ENCODE measurements at regions not wholly inside any gene's neighbourhood (a gene's known extent, or its start where the extent isn't known, plus 50 kb on each side); places are given as distances from the start of the nearest gene placed in this dataset.

GRCh38 chr1:239872626-239873025 lies 219.1 kb upstream of the FMN2 start:
- H3K4me3 ChIP-seq, result no peak overlapping the region
- Mint-ChIP-seq H3K4me3 (no peak overlapping the region), H3K27me3 (ENCODE audit: insufficient read depth, low read depth) (peaks cover 2% of the 10 kb centered on the region), H3K36me3 (no peaks in the 10 kb centered on the region), H3K9me3 (no peaks in the 10 kb centered on the region), H3K4me1 (peaks cover 10% of the 10 kb centered on the region), H3K27ac (no peak overlapping the region)
- no peak for DNase-seq (ENCODE audit: low spot score)
- H3F3A ChIP-seq (ENCODE audit: low read depth), result no peaks in the 10 kb centered on the region
- H3K9me3 ChIP-seq (ENCODE audit: low read depth), result no peaks in the 10 kb centered on the region
- H4K20me1 ChIP-seq (ENCODE audit: low read depth), result no peaks in the 10 kb centered on the region
- H3K27ac ChIP-seq, result no peak overlapping the region
- no peaks in the 10 kb centered on the region for H3K79me2 ChIP-seq (ENCODE audit: low read depth)
- H3K4me2 ChIP-seq, result no peak overlapping the region
- H3K36me3 ChIP-seq, result no peaks in the 10 kb centered on the region
- no peaks in the 10 kb centered on the region for H3K27me3 ChIP-seq
- H3K4me1 ChIP-seq, result no peaks in the 10 kb centered on the region
- H2AFZ ChIP-seq (replicated peaks), result no peak overlapping the region
- H3K9ac ChIP-seq, result no peak overlapping the region
- TF ChIP-seq EZH2 (IDR thresholded peaks at IDR 0.05), result no peak
- no peak for TF ChIP-seq CTCF (IDR thresholded peaks at IDR 0.05)
- TF ChIP-seq EZH2phosphoT487 (IDR thresholded peaks at IDR 0.05), result no peak

- Histone ChIP-seq H3K9ac (no peak overlapping the region), H3K27me3 (no peaks in the 10 kb centered on the region), H3K79me2 (ENCODE audit: low read depth) (no peaks in the 10 kb centered on the region), H2AFZ (replicated peaks) (no peak overlapping the region), H3K9me3 (ENCODE audit: low read depth) (no peaks in the 10 kb centered on the region), H3K4me3 (no peak overlapping the region), H3K36me3 (no peaks in the 10 kb centered on the region), H3K4me2 (no peak overlapping the region), H4K20me1 (ENCODE audit: low read depth) (no peaks in the 10 kb centered on the region), H3F3A (ENCODE audit: low read depth) (no peaks in the 10 kb centered on the region), H3K4me1 (no peaks in the 10 kb centered on the region), H3K27ac (no peak overlapping the region)
- Mint-ChIP-seq H3K27me3 (ENCODE audit: insufficient read depth, low read depth) (peaks cover 2% of the 10 kb centered on the region), H3K9me3 (no peaks in the 10 kb centered on the region), H3K27ac (no peak overlapping the region), H3K4me3 (no peak overlapping the region), H3K36me3 (no peaks in the 10 kb centered on the region), H3K4me1 (no peaks in the 10 kb centered on the region)
- no peak for TF ChIP-seq EZH2 (IDR thresholded peaks at IDR 0.05)
- TF ChIP-seq EZH2phosphoT487 (IDR thresholded peaks at IDR 0.05), result no peak
- no peak for TF ChIP-seq CTCF (IDR thresholded peaks at IDR 0.05)
- no peak for DNase-seq (ENCODE audit: low spot score)
Measured at GRCh38 chr1:239874831-239875230, 216.9 kb upstream of the FMN2 start.

GRCh38 chr1:239879321-239880170 lies 212.1 kb upstream of the FMN2 start:
- DNase-seq (ENCODE audit: low spot score), result no peak
- Mint-ChIP-seq H3K9me3 (peaks cover 4% of the 10 kb centered on the region), H3K27ac (peak overlapping the region; percentile 7)

More at GRCh38 chr1:239879321-239880170, 212.1 kb upstream of the FMN2 start:
- no peaks in the 10 kb centered on the region for H3K9me3 ChIP-seq (ENCODE audit: low read depth)
- no peaks in the 10 kb centered on the region for H3K36me3 Mint-ChIP-seq
- no peaks in the 10 kb centered on the region for H3F3A ChIP-seq (ENCODE audit: low read depth)
- no peak overlapping the region for H3K4me3 ChIP-seq
- no peaks in the 10 kb centered on the region for H3K4me1 Mint-ChIP-seq
- no peaks in the 10 kb centered on the region for H3K36me3 ChIP-seq
- H3K4me3 Mint-ChIP-seq, result no peak overlapping the region
- no peaks in the 10 kb centered on the region for H3K27me3 ChIP-seq
- no peak overlapping the region for H3K27ac ChIP-seq
- H3K27me3 Mint-ChIP-seq (ENCODE audit: insufficient read depth, low read depth), result peaks cover 4% of the 10 kb centered on the region
- H3K4me1 ChIP-seq, result no peaks in the 10 kb centered on the region
- no peaks in the 10 kb centered on the region for H4K20me1 ChIP-seq (ENCODE audit: low read depth)
- no peak for TF ChIP-seq EZH2 (IDR thresholded peaks at IDR 0.05)
- no peak for TF ChIP-seq EZH2phosphoT487 (IDR thresholded peaks at IDR 0.05)
- no peak for TF ChIP-seq CTCF (IDR thresholded peaks at IDR 0.05)
- peak overlapping the region; percentile 76 for H2AFZ ChIP-seq (replicated peaks)
- H3K79me2 ChIP-seq (ENCODE audit: low read depth), result no peaks in the 10 kb centered on the region
- no peak overlapping the region for H3K4me2 ChIP-seq
- H3K9ac ChIP-seq, result no peak overlapping the region
